ENCODE measurements at regions not wholly inside any gene's neighbourhood (a gene's known extent, or its start where the extent isn't known, plus 50 kb on each side); places are given as distances from the start of the nearest gene placed in this dataset.

- TF ChIP-seq CTCF (IDR thresholded peaks at IDR 0.05) = no peak
- H3K27ac Mint-ChIP-seq (ENCODE audit: unreplicated experiment) = peak overlapping the region; percentile 81
Measured at GRCh38 chr3:156770699-156771414, 55.3 kb upstream of the LEKR1 start.

GRCh38 chr3:156772588-156773206 lies 53.5 kb upstream of the LEKR1 start:
- TF ChIP-seq CTCF (IDR thresholded peaks at IDR 0.05) = no peak
- Mint-ChIP-seq H3K4me3 (ENCODE audit: unreplicated experiment) (no peak overlapping the region), H3K27me3 (ENCODE audit: unreplicated experiment) (no peaks in the 10 kb centered on the region), H3K4me1 (ENCODE audit: unreplicated experiment) (peaks cover 60% of the 10 kb centered on the region), H3K36me3 (ENCODE audit: unreplicated experiment) (peaks cover 2% of the 10 kb centered on the region), H3K27ac (ENCODE audit: unreplicated experiment) (peak overlapping the region; percentile 64), H3K9me3 (ENCODE audit: unreplicated experiment) (no peaks in the 10 kb centered on the region)
- DNase-seq (ENCODE audit: extremely low spot score, unreplicated experiment) = no peak

More at GRCh38 chr3:156770699-156771414, 55.3 kb upstream of the LEKR1 start:
- Mint-ChIP-seq H3K36me3 (ENCODE audit: unreplicated experiment) (peaks cover 3% of the 10 kb centered on the region), H3K27me3 (ENCODE audit: unreplicated experiment) (no peaks in the 10 kb centered on the region), H3K4me3 (ENCODE audit: unreplicated experiment) (no peak overlapping the region), H3K4me1 (ENCODE audit: unreplicated experiment) (peaks cover 50% of the 10 kb centered on the region), H3K9me3 (ENCODE audit: unreplicated experiment) (no peaks in the 10 kb centered on the region)
- DNase-seq (ENCODE audit: extremely low spot score, unreplicated experiment) = no peak

GRCh38 chr3:156776031-156776430 lies 50.1 kb upstream of the LEKR1 start:
- Mint-ChIP-seq H3K36me3 (ENCODE audit: unreplicated experiment) (peaks cover 2% of the 10 kb centered on the region), H3K27me3 (ENCODE audit: unreplicated experiment) (no peaks in the 10 kb centered on the region), H3K4me3 (ENCODE audit: unreplicated experiment) (no peak overlapping the region), H3K4me1 (ENCODE audit: unreplicated experiment) (peaks cover 63% of the 10 kb centered on the region), H3K9me3 (ENCODE audit: unreplicated experiment) (no peaks in the 10 kb centered on the region), H3K27ac (ENCODE audit: unreplicated experiment) (peak overlapping the region; percentile 82)
- no peak for TF ChIP-seq CTCF (IDR thresholded peaks at IDR 0.05)
- no peak for DNase-seq (ENCODE audit: extremely low spot score, unreplicated experiment)

Measured in osteocyte (in vitro differentiated cells).